Neural cell (in vitro differentiated cells): ENCODE measurements at regions not wholly inside any gene's neighbourhood (a gene's known extent, or its start where the extent isn't known, plus 50 kb on each side); places are given as distances from the start of the nearest gene placed in this dataset.

Experiments
- H2AFZ ChIP-seq: fragments of 200-600, 300-800 bp; sonication (generic), shearing (Covaris generic); 2 replicates; pipeline ENCODE4 v1.6.0; 2014; ENCODE audit warnings: low read depth, mild to moderate bottlenecking, antibody characterized with exemption, low read length, moderate library complexity
- H3F3A ChIP-seq: fragments of 200-600 bp; shearing (Covaris generic); 2 replicates; pipeline ENCODE4 v1.6.1; 2016; ENCODE audit warnings: mild to moderate bottlenecking, moderate library complexity, mixed read lengths, antibody characterized with exemption, low read length; ENCODE audit not compliant: insufficient read depth, poor library complexity, severe bottlenecking
- H3K27ac ChIP-seq: fragments of 200-600, 300-800 bp; sonication (generic), shearing (Covaris generic); 2 replicates; pipeline ENCODE4 v1.5.1; 2014; ENCODE audit warnings: mild to moderate bottlenecking, low read length, moderate library complexity
- H3K27me3 ChIP-seq: fragments of 300-800, 200-600 bp; sonication (generic), shearing (Covaris generic); 2 replicates; pipeline ENCODE4 v1.6.0; 2014; ENCODE audit warnings: mild to moderate bottlenecking, low read depth, low read length, moderate library complexity; ENCODE audit not compliant: insufficient read depth
- H3K36me3 ChIP-seq: fragments of 300-800, 200-600 bp; sonication (generic), shearing (Covaris generic); 2 replicates; pipeline ENCODE4 v1.5.1; 2014; ENCODE audit warnings: mild to moderate bottlenecking, antibody characterized with exemption, low read length, moderate library complexity; ENCODE audit not compliant: insufficient read depth
- H3K4me2 ChIP-seq: fragments of 300-800, 200-600 bp; sonication (generic), shearing (Covaris generic); 2 replicates; pipeline ENCODE4 v1.6.0; 2014; ENCODE audit warnings: mild to moderate bottlenecking, low read length
- H3K4me3 ChIP-seq: fragments of 300-800, 200-600 bp; sonication (generic), shearing (Covaris generic); 2 replicates; pipeline ENCODE4 v1.5.1; 2014; ENCODE audit warnings: mild to moderate bottlenecking, low read length, moderate library complexity
- H3K79me2 ChIP-seq: fragments of 200-600 bp; shearing (Covaris generic); replicated peaks from 2 replicates; pipeline ENCODE4 v1.6.0; 2014; ENCODE audit warnings: mild to moderate bottlenecking, low read length, moderate library complexity; ENCODE audit not compliant: insufficient read depth
- H3K9ac ChIP-seq: fragments of 300-800, 200-600 bp; sonication (generic), shearing (Covaris generic); 2 replicates; pipeline ENCODE4 v1.6.1; 2016; ENCODE audit warnings: mild to moderate bottlenecking, low read length, mixed read lengths
- H3K9me2 ChIP-seq: fragments of 200-600 bp; shearing (Covaris generic); 2 replicates; pipeline ENCODE4 v1.6.1; 2016; ENCODE audit warnings: mild to moderate bottlenecking, low read length, mixed read lengths; ENCODE audit not compliant: insufficient read depth
- H3K9me3 ChIP-seq: fragments of 200-600, 300-800 bp; sonication (generic), shearing (Covaris generic); 2 replicates; pipeline ENCODE4 v1.6.1; 2016; ENCODE audit warnings: mild to moderate bottlenecking, mixed run types, low read length, moderate library complexity, mixed read lengths
- H4K20me1 ChIP-seq: fragments of 200-600 bp; shearing (Covaris generic); 2 replicates; pipeline ENCODE4 v1.6.1; 2016; ENCODE audit warnings: mild to moderate bottlenecking, mixed run types; ENCODE audit not compliant: insufficient read depth
- CTCF ChIP-seq: fragments of 450-650 bp; IDR thresholded peaks from 2 replicates; pipeline ENCODE4 v1.5.1; 2014; ENCODE audit warnings: antibody characterized with exemption, mild to moderate bottlenecking, moderate library complexity; ENCODE audit not compliant: poor library complexity, severe bottlenecking
- EP300 ChIP-seq: fragments of 450-650 bp; conservative IDR thresholded peaks from 2 replicates; pipeline ENCODE4 v1.6.1; 2014; ENCODE audit warnings: antibody characterized with exemption, mild to moderate bottlenecking, moderate library complexity; ENCODE audit not compliant: poor library complexity, severe bottlenecking
- EZH2 ChIP-seq: fragments of 200-600, 300-800 bp; shearing (Covaris generic), sonication (generic); IDR thresholded peaks from 2 replicates; pipeline ENCODE4 v1.6.1; 2014; ENCODE audit warnings: antibody characterized with exemption, low read length, borderline replicate concordance, mild to moderate bottlenecking; ENCODE audit not compliant: insufficient read depth, poor library complexity, severe bottlenecking
- MXI1 ChIP-seq: fragments of 450-650 bp; conservative IDR thresholded peaks from 2 replicates; pipeline ENCODE4 v1.6.1; 2014; ENCODE audit warnings: antibody characterized with exemption, mild to moderate bottlenecking; ENCODE audit not compliant: poor library complexity, severe bottlenecking
- POLR2AphosphoS5 ChIP-seq: IDR thresholded peaks from 2 replicates; pipeline ENCODE4 v1.6.1; 2012
- RAD21 ChIP-seq: fragments of 450-650 bp; conservative IDR thresholded peaks from 2 replicates; pipeline ENCODE4 v1.6.1; 2014; ENCODE audit warnings: antibody characterized with exemption, mild to moderate bottlenecking, moderate library complexity
- REST ChIP-seq: IDR thresholded peaks from 2 replicates; pipeline ENCODE4 v1.6.1; 2012; ENCODE audit warnings: borderline replicate concordance
- SMC3 ChIP-seq: fragments of 450-650 bp; conservative IDR thresholded peaks from 2 replicates; pipeline ENCODE4 v1.6.1; 2014; ENCODE audit warnings: antibody characterized with exemption, mild to moderate bottlenecking, moderate library complexity; ENCODE audit not compliant: poor library complexity
- TAF1 ChIP-seq: IDR thresholded peaks from 2 replicates; pipeline ENCODE4 v1.6.1; 2012; ENCODE audit warnings: low read depth

- Histone ChIP-seq H3K27ac (no peak overlapping the region), H4K20me1 (no peaks in the 10 kb centered on the region), H3K9ac (no peak overlapping the region), H3K9me3 (no peaks in the 10 kb centered on the region), H3F3A (no peaks in the 10 kb centered on the region), H2AFZ (no peak overlapping the region), H3K9me2 (no peaks in the 10 kb centered on the region), H3K36me3 (no peaks in the 10 kb centered on the region), H3K4me3 (no peak overlapping the region), H3K4me2 (no peak overlapping the region), H3K27me3 (no peaks in the 10 kb centered on the region), H3K79me2 (no peaks in the 10 kb centered on the region)
- no peak for TF ChIP-seq EP300
- no peak for TF ChIP-seq EZH2
- TF ChIP-seq POLR2AphosphoS5 = no peak
- no peak for TF ChIP-seq SMC3
- no peak for TF ChIP-seq CTCF
- no peak for TF ChIP-seq TAF1
- no peak for TF ChIP-seq RAD21
- no peak for TF ChIP-seq MXI1
- TF ChIP-seq REST = no peak
Observed at GRCh38 chr2:150860301-150860700, 372.8 kb upstream of the RND3 start.

DNA sequence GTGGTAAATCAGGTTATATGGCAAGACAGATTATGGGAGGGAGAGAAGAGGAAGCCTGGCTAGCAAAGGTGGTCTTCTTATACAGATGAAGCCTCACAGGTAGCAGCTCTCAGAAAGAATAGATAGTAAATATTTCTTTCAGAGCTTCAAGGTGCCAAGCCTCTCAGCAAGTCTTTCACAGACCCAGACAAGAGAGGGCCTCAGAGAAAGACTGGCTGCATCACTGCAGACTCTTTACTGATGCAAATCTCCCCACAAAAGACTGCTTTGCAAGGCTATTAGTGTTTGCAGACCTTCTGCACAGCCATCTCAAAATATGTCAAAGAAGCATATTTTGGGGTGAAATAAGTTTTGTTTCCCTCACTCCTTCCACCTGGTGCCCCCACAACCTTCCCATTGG is 372.4 kb upstream of the RND3 start:
- H3K9me3 ChIP-seq = no peaks in the 10 kb centered on the region
- no peak overlapping the region for H3K27ac ChIP-seq
- no peak overlapping the region for H3K9ac ChIP-seq
- no peaks in the 10 kb centered on the region for H3K79me2 ChIP-seq
- TF ChIP-seq REST (no peak), POLR2AphosphoS5 (no peak), CTCF (no peak), EZH2 (no peak), EP300 (no peak), RAD21 (no peak), SMC3 (no peak), MXI1 (no peak), TAF1 (no peak)
- no peaks in the 10 kb centered on the region for H3K9me2 ChIP-seq
- no peaks in the 10 kb centered on the region for H3K27me3 ChIP-seq
- H3F3A ChIP-seq = no peaks in the 10 kb centered on the region
- no peaks in the 10 kb centered on the region for H3K36me3 ChIP-seq
- H3K4me3 ChIP-seq = no peak overlapping the region
- H2AFZ ChIP-seq = no peak overlapping the region
- no peak overlapping the region for H3K4me2 ChIP-seq
- H4K20me1 ChIP-seq = no peaks in the 10 kb centered on the region
